LHCN-M2 (cell line): ENCODE measurements at regions not wholly inside any gene's neighbourhood (a gene's known extent, or its start where the extent isn't known, plus 50 kb on each side); places are given as distances from the start of the nearest gene placed in this dataset.

Source experiments
- DNase-seq: peaks from one replicate; pipeline ENCODE4 v3.0.0-alpha.2; 2012; ENCODE audit warnings: low read depth

DNA sequence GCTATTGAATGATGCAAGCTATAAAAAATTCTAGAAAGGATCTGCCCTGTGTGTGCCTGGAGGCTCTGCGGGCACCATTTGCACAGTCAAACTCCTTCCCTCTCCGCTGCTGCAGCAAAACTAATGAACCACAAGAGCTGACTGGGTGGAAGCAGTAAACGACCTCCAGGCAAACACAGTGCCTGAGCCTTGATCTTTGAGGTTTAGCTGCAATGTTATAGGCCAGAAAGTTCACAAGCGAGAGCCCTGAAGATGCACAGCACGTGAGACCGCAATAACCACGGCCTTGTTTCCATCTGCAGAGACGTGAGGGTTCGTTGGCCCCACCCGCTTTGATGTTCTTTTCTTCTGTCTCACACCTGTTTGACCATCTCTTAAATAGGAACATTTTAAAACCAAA, 69.2 kb upstream of the S1PR3 start:
- DNase-seq = no peak

DNA sequence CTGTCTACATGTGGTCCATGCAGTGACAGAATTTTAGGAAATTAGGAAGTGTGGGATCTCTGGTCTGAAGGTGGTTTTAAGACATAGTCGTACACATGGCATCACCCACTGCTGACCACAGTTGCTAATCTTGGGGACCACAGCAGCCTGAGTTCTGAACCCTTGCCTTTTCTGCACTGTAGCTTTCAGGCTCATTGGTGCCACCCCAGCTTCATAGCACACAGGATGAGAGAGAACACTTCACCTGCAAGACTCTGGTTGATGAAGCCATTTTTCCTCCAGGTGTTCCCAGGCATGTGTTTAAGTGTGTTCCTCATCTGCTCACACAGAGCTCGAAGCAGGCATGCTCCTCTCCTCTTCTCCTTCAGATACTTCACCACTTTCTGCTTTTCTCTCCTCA, 68.2 kb upstream of the S1PR3 start:
- no peak for DNase-seq

DNA sequence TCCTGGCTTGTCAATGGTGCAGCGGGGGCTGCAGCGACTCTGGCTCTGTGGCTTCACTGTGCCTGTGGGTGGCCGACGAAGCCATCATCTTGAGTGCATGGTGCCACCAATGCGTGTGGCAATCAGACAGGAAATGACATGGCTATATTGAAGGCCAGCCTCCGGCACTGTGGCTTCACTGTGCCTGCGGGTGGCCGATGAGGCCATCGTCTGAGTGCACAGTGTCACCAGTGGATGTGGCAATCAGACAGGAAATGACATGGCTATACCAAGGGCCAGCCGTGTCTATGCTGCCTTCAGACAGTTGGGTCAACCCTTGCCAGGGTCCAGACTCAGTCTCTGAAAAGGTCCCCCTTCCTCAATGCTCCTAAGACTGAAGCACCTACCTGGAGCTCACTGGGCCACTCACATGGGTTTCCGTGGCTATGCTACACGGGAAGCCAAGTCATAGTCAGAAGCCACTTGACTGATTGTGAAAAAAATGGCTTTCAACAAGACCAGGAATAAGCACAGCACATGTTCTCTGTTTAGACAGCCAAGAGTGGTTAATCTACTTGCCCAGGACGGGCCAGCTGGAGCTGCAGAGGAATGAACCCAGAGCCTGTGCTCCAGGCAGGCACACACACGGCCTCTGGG, 67.5 kb upstream of the S1PR3 start:
- no peak for DNase-seq

DNA sequence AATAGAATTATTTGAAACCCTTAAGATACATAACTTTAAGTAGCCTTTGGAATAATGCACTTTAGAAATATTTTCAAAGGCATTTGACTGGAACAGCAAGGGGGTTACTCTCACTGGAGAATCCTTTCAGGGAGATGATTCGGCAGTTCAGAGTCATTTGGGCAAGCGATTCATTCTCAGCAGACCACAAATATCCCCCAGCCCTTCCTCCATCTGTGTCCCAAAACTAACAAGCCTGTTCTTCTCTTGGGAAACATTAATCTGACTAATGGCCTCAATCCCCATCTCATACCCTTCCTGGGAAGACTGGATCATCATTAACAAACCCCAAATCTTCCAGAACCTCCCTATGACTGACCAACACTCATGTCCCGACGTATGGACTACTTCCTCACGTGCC, 65.8 kb upstream of the S1PR3 start:
- DNase-seq = peak; percentile 31

DNA sequence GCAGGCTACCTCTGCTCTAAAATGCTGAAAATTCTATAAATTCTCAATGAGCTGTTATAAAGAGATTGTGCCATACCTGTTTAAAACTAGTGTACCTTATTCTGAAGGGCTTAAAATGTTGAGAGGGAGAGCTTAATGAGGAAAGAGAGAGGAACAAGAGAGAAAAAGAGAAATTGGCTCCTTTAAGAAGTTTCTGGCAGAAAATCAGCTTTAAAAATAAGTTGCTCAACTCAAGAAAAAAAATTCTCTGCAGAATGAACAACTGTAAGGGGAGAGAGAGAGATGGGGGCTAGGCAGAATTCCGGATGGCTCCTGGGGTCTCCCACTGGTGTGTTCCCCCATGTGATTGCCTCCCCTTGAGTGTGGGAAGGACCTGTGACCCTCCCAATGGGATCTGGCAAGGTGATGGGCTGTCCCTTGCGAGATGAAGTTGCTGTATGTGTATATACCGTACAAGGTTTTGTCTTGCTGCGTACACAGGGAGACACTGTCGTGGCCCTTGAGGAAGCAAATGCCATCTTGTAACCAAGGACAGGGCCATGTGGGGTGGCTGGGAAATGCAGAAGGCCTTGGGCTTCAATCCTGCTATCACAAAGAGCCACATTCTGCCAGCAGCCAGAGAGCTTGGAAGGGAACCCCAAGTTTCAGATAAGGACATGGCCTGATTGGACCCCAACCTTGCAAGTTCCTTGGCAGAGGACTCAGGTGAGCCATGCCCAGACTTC, 64.3 kb upstream of the S1PR3 start:
- no peak for DNase-seq

DNA sequence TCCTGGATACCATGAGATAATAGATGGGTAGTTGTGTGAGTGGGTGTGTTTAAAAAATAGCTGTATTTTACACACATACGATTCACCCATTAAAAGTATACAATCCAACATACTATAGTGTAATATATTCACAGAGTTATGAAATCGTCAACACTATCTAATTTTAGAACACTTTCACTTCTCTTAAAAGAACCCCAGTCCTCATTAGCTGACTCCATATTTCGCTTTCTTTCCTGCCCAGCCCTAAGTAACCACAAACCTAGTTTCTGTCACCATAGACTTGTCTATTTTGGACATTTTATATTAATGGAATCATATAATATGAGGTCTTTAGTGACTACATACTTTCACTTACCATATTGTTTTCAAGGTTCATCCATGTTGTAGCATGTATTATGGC, 63.8 kb upstream of the S1PR3 start:
- no peak for DNase-seq

DNA sequence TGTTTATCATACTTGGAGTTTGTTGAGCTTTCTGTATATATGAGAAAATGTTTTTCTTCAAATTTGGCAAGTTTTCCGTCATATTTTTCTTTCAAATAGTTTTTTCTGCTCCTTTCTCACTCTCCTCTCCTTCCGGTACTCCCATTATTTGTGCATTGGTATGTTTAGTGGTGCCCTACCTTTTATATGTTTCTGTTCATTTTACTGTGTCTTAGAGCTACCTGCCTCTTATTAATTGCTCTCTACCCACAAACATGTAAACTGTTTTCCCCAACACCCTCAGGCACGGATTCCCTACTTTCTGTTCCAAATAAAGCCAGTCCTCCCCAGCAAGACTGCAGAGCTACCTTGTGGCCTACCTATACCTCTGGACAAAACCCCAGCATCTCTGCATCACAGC, 60.6 kb upstream of the S1PR3 start:
- DNase-seq = no peak

DNA sequence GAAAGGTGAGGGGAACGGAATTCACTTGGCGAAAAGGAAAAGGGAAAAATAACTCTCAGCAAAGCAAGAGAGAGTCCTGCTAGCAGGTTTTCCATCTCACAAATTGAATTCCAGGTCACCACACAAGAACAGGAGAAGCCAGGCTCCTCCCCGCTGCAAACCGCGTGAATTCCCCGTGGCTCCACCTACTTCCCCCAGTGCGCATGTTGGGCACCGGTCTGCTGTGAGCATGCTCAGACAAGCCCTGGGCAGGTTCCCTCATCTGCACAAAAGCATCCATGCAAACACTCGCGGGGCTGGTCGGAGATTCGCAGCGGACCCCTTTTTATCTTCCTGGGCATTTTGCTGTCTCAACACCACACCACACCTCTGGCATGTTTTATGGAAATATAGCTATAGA, 58.5 kb upstream of the S1PR3 start:
- no peak for DNase-seq

DNA sequence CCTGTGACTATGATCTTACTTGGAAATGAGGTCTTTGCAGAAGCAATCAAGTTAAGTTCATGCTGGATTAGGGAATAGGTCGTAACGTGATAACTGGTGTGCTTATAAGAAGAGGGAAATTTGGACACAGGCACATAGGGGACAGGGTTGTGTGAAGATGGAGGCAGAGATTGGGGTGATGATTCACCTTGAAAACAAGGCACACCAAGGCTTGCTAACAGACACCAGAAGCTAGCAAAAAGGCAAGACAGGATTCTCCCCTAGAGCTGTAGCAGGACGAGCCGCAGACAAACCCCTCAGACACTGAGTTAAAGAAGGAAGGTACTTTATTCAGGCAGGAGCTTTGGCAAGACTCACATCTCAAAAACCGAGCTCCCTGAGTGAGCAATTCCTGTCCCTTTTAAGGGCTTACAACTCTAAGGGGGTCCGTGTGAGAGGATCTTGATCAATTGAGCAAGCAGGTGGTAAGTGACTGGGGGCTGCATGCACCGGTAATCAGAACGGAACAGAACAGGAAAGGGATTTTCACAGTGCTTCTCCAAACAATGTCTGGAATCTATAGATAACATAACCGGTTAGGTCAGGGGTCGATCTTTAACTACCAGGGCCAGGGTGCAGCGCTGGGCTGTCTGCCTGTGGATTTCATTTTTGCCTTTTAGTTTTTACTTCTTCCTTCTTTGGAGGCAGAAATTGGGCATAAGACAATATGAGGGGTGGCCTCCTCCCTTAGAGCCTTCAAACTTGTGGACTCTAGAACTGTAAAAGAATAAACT, 57.5 kb upstream of the S1PR3 start:
- no peak for DNase-seq

DNA sequence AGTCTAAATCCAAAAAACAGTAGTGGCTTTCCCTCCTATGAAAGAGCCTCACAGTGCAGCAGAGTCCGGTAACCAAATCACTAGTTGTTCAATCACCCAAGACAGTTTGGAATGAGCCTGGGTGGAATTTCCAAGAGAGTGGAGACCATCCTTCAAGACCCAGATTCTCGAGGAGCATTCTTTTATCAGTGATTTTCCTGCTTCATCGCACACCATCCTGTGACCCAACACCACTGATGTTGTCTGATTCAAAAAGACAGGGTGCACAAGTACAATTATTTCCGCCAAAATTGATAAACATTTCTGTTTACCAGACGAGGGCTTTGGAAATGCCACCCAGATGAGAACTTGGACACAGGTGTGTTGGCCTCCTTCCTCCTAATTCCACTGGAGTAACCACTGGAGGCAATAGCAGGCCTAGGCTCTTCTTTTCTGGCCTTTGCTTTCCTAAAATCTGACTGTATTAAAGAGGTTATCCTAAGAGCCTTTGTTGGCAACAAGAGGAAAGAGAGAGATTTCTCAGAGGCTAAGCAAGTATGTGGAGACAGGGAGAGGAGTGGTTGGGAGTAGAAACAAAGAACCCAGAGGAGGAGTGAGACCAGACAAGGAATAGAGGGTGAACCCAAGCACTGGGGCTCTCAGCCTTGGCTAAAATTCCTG, 56.3 kb upstream of the S1PR3 start:
- no peak for DNase-seq

DNA sequence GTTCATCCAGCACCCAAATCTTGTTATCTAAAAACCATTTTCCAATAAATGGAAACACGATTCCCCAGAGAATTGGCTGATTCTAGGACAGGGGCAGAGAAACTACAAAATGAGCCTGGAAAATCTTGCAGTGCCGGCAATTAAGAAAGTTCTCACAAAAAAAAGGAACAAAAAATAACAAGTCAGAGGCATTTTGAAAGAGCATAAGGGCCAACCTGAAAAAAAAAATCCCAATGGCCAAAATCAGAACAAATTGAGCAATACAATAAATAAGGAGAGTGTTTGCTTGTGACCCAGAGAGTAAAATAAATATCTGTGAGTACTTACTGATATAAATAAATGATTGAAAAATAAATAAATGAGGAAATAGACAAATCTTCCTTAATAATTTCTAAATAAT, 55.1 kb upstream of the S1PR3 start:
- DNase-seq = no peak

DNA sequence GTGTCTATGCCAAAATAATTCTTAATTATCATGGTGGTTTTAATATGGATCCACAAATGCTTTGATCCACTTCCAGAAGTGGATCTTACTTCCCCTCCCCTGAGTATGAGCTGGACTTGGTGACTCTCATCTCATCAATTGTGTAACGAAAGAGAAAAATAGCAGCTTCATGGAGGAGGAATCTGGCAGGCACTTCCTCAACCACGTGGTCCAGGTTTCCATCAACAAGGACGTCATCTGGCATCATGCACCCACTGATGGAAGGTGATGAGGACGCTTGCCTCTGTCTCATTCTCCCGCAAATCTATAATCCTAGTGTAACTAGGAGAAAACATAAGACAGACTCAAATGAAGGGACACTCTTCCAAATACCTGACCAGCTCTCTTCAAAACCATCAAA, 54.6 kb upstream of the S1PR3 start:
- DNase-seq = no peak

DNA sequence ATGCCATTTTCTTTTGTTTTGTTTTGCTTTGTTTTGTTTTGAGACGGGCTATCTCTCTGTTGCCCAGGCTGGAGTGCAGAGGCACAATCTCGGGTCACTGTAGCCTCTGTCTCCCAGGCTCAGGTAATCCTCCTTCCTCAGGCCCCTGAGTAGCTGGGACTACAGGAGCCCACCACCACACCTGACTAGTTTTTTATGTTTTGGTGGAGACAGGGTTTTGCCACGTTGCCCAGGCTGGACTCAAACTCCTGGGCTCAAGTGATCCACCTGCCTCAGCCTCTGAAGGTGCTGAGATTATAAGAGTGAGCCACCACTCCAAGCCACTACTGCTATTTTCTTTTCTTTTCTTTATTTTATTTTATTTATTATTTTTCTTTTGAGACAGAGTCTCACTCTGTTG, 54.0 kb upstream of the S1PR3 start:
- no peak for DNase-seq

DNA sequence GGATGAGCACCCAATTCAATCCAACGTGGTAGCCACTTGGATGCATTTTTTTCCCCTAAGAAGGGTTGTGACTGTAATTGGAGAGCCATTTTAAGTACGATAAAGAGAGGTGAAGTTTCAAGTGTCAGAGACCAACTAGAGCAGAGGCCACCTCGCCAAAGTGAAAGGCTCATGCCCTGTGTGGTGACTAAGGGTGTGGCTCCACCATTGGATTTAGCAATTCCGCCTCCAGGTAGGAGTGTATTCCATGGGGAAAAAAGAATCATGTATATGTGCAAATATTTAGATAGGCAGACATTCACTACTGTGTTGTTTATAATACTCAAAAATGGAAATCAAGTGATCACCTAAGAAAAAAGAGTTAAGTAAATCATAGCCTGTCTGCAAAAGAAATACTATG, 53.1 kb upstream of the S1PR3 start:
- DNase-seq = no peak
